Activated naive CD4-positive, alpha-beta T cell treated with Interleukin-2 at 50 U/mL for 16 hours (primary cell): ENCODE measurements at regions not wholly inside any gene's neighbourhood (a gene's known extent, or its start where the extent isn't known, plus 50 kb on each side); places are given as distances from the start of the nearest gene placed in this dataset.

Experiments
- DNase-seq: peaks from one replicate; pipeline ENCODE4 v3.0.0-alpha.2; 2020

DNA sequence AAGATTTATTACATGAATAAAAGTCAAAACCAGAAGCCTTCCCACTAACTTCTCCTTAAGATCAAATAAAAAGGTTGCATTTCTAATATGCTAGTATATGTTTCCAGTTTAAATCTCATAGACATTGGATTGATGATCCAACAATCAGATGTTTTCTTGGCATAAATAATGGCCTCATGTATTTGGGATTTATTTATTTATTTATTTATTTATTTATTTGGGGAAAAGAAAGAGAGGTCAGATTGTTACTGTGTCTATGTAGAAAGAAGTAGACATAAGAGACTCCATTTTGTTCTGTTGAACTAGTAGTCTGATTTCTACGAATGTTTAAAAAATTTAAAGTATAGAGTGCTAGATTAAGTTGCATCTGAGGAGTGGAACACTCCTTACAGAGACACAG is 422.4 kb downstream of the ADGRL2 start:
- DNase-seq = no peak

DNA sequence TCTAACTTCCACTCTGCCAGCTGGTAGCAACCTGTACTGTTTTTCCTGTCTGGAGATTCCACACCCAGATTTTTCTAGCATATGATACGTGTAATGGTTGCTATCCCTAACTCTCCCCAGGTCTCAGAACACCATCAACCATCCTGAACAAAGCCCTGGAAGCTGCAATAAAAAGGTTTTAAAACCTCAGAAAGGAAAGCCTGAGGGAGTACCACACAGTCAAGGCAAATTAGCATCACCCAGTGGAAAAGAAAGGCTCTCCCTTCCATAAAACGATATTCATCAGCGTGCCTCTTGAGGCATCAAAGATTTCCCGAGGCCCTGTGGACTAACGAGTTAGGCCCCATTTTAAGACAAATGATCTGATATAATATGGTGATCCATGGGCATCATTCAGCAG is 421.0 kb downstream of the ADGRL2 start:
- no peak for DNase-seq

DNA sequence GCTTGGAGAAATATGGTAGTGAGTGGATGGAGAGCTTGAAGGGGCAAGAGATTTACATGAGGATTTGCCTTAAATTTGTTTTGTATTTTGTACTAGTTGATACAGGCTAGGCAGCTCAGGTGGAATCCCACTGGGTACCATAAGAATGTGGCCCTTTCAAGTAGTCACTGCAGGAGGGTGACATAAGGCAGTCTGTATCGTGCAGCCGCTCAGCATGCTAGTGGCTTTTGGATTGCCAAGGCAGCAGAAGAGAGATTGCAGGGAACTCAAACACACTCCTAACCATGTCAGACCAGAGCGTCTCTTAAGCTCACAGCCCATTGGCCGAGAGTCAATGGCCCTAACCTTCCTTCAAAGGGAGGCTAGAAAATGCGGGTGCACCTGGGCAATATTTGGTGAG is 420.0 kb downstream of the ADGRL2 start:
- DNase-seq = no peak

DNA sequence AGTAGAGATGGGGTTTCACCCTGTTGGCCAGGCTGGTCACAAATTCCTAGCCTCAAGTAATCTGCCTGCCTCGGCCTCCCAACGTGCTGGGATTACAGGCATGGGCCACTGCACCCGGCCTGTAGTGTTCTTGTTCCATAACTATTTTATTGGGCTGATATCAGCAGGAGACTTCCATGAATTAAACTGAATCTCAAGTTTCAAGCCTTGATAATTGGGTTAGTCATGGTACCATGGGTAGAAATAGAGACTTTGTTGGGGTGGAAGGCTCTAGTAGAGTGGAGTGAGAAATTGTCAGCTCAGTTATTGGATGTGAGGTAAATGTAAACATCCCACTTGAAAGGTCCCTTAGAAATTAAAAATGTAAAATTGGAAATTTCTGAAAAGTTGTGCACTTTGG is 419.1 kb downstream of the ADGRL2 start:
- no peak for DNase-seq

GRCh38 chr1:82218846-82219245 is 418.1 kb downstream of the ADGRL2 start:
- no peak for DNase-seq

- DNase-seq = no peak
Observed at GRCh38 chr1:82215853-82216175, 415.1 kb downstream of the ADGRL2 start.

DNA sequence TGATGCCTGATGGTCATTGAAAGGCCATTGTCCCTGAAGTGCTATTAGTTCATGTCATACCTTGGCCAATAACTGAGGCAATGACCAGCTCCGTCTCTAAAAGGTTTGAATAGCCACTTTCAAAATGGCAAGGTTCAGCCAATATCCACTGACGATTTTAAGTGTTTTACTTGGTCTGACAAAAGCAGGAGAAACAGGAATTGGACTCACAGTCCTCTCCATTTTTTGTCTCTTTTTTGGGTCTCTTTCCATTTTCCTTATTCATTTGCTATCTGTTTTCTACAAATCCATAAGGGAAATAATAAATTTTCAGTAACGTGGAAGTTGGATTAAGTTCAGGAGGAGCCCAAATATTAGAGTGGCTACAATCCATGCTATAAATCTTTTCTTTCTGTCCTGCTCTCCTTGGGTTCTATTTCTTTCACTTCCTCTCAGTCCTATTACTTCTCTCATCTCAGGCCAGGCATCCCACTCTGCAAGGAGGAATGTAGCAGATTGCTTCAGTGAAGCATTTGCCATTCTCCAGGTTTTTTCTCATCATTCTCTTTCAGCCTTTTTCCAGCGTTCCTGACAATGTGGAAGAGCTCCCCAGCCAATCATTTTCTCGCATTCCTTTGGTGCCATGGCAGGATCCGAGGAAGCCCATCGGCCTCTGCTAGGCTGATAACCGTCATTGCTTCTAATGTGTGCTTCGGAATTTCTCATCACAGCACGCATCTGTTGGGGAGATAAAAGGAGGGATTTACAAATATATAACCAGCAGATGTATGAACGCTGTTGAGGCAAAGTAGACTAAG is 414.5 kb downstream of the ADGRL2 start:
- no peak for DNase-seq

DNA sequence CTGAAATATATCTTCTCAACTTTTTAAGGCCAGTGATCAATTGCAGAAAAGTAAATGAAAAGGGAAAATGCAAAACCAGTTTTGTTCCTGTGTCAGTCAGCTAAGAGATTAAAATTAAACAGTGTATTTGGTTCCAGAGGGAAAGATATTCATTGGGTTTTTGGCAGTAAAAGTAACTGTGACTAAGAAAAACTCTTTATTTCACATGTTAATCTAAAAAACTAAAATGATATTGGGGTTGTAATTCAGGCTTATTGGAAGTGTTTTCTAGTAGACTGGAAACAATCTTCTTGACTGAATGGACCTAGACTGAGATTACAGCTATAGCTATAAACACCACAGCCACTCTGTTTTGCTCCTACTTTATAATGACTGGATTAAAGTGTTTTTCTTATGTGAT is 413.9 kb downstream of the ADGRL2 start:
- DNase-seq = no peak

DNA sequence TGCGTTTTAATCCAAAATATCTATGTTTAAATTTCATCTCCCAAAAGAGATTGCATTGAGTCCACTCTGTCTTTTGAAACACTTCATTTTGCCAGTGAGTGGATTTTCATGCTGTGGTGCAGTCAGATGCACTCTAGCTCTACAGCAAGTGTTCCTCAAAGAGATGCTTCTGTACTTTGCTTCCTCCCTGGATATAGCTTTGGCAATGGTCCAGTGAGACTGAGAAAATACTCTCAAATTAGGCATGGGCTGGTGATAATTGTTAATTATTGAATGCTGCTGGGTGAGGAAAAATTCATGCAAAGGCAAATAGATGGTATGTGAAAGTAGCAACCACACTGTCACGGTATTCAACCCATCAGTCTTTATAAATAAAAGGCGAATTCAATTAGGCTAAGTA is 396.9 kb downstream of the ADGRL2 start:
- DNase-seq = no peak

DNA sequence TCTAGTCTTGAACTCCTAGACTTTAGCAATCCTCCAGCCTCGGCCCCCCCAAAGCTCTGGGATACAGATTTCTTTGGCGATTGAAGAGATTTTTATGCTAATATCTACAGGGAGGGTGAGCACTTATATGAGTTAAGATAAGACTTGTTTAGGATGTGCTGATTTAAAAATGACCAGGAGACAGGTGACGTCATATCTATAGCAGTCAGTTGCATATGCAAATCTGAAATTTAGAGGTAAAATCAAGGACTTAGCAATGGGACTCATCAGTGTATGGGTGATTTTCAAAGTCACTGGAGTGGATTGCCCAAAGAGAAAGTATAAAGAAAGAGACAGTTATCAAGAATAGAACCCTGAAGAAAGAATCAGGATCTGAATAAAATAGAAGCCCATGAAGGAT is 394.5 kb downstream of the ADGRL2 start:
- DNase-seq = no peak

GRCh38 chr1:82185084-82185483 is 384.4 kb downstream of the ADGRL2 start:
- no peak for DNase-seq

DNA sequence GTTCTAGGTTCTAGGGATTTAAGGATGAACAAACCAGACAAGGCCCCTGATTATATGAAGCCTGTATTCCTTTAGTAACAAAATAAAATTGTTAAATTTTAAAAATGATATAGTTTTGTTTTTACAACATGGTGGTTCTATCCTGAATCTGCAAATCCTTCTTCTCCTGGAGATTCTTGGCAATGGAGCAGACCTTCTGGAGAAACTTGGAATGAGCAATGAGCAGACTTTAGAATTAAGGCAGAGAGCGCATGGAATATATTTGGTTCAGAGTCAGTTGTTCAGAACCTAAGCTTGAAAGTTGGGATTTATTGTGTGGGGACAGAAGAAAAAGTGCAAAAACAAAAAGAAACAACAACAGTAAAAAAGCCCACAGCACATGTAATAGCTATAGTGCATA is 381.1 kb downstream of the ADGRL2 start:
- DNase-seq = no peak

DNA sequence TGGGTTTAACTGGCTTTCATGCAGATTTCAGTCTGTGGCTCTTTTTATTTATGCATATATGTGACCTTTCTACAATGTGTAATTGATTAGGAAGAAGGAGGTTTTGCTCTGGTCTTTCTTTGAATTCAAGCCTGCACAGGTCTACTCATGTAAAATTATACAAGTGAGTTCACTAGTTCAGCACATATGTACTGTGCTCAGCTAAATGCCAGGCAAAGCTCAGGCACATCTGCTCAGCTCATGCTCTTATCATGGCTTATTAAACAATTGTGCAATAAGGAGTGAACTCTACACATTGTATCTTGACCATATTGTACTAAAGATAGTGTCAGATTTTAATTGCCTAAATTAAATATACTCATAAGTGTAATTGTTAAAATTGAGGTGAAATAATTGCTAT is 378.4 kb downstream of the ADGRL2 start:
- no peak for DNase-seq

- no peak for DNase-seq
Observed at GRCh38 chr1:82177192-82177591, 376.5 kb downstream of the ADGRL2 start.

GRCh38 chr1:82171955-82172354 is 371.2 kb downstream of the ADGRL2 start:
- no peak for DNase-seq

GRCh38 chr1:82168482-82168881 is 367.7 kb downstream of the ADGRL2 start:
- DNase-seq = no peak

- no peak for DNase-seq
Observed at GRCh38 chr1:82165304-82165703, 364.6 kb downstream of the ADGRL2 start.

GRCh38 chr1:82162486-82163420 is 362.0 kb downstream of the ADGRL2 start:
- DNase-seq = no peak

- no peak for DNase-seq
Observed at GRCh38 chr1:82161700-82162141, 361.0 kb downstream of the ADGRL2 start.

- no peak for DNase-seq
Observed at GRCh38 chr1:82160903-82161302, 360.2 kb downstream of the ADGRL2 start.

GRCh38 chr1:82160036-82160435 is 359.3 kb downstream of the ADGRL2 start:
- DNase-seq = no peak

- DNase-seq = no peak
Observed at GRCh38 chr1:82158981-82159380, 358.2 kb downstream of the ADGRL2 start.

DNA sequence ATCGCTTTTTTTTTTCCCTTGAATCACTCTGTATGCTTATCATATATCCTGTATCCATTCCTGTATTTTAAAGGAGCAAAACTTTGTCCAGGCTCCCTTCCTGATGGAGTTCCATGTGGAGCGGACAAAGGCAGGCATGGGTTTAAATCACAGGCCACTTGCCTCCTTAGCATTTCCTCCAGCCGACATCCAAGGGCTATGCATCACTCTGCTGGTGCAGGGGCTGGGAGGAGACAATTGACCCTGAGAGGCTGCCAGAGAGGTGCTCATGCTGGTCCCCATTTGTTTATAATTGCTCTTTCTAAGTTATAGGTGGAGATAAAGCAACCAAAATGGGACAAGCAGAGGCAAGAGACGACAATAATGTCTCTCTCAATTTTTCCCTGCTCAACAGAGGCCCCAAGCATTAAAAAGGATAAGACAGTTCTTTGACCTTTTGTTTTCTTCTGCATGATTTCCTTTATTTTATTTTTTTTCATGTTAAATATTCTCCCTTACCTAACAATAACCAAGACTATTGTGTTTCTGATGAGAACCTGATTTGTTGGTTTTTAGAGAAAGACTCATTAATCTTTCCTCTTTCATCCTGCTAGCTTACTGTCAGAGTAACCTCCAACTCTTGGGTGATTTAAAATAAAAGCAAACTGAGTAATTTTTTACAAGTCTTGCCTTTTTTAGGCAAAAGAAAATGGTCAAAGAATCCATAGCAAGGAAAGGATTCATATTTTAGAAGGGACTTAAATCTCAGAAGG is 353.7 kb downstream of the ADGRL2 start:
- no peak for DNase-seq

DNA sequence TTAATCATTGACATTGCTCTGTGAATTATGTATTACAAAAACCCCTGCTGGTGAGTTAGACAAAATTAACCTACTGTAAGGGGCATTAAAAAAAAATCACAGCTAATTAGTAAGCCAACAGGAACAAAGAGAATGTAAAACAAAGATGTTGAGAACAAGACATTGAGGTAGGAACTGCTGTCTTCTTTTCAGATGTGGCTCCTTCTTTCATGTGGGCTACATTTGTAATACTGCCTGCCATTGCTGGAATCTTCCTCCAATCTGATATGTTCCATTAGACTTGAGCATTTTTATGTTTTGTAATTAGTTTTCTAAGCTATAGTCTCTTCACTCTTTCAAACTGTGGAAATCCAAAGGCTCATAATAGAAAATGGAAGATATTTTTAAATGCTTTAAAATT is 353.0 kb downstream of the ADGRL2 start:
- DNase-seq = no peak
